ENCODE measurements at regions not wholly inside any gene's neighbourhood (a gene's known extent, or its start where the extent isn't known, plus 50 kb on each side); places are given as distances from the start of the nearest gene placed in this dataset.

GRCh38 chr3:164393171-164393570 is 685.1 kb downstream of the SI start:
- TF ChIP-seq, protein P1, sequence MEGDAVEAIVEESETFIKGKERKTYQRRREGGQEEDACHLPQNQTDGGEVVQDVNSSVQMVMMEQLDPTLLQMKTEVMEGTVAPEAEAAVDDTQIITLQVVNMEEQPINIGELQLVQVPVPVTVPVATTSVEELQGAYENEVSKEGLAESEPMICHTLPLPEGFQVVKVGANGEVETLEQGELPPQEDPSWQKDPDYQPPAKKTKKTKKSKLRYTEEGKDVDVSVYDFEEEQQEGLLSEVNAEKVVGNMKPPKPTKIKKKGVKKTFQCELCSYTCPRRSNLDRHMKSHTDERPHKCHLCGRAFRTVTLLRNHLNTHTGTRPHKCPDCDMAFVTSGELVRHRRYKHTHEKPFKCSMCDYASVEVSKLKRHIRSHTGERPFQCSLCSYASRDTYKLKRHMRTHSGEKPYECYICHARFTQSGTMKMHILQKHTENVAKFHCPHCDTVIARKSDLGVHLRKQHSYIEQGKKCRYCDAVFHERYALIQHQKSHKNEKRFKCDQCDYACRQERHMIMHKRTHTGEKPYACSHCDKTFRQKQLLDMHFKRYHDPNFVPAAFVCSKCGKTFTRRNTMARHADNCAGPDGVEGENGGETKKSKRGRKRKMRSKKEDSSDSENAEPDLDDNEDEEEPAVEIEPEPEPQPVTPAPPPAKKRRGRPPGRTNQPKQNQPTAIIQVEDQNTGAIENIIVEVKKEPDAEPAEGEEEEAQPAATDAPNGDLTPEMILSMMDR (IDR thresholded peaks at IDR 0.05; ENCODE audit: control insufficient read depth, insufficient read depth, low read depth, low read length, missing control alignments), result peak; percentile 1
- DNase-seq (ENCODE audit: low read depth), result no peak
- H3K4me3 ChIP-seq (ENCODE audit: control insufficient read depth, low read depth, low read length), result no peak overlapping the region

GRCh38 chr3:164390046-164390445 is 688.2 kb downstream of the SI start:
- TF ChIP-seq, protein P1 (IDR thresholded peaks at IDR 0.05; ENCODE audit: control insufficient read depth, insufficient read depth, low read depth, low read length, missing control alignments), result no peak
- DNase-seq (ENCODE audit: low read depth), result no peak
- no peak overlapping the region for H3K4me3 ChIP-seq (ENCODE audit: control insufficient read depth, low read depth, low read length)

- H3K4me3 ChIP-seq (ENCODE audit: control insufficient read depth, low read depth, low read length), result no peak overlapping the region
These were observed 691.1 kb downstream of the SI start for GRCh38 chr3:164387236-164387635.

GRCh38 chr3:164380156-164380555 is 698.1 kb downstream of the SI start:
- TF ChIP-seq, protein P1 (IDR thresholded peaks at IDR 0.05; ENCODE audit: control insufficient read depth, insufficient read depth, low read depth, low read length, missing control alignments), result no peak
- H3K4me3 ChIP-seq (ENCODE audit: control insufficient read depth, low read depth, low read length), result no peak overlapping the region
- no peak for DNase-seq (ENCODE audit: low read depth)

More at GRCh38 chr3:164387236-164387635, 691.1 kb downstream of the SI start:
- TF ChIP-seq, protein P1 (IDR thresholded peaks at IDR 0.05; ENCODE audit: control insufficient read depth, insufficient read depth, low read depth, low read length, missing control alignments), result no peak
- DNase-seq (ENCODE audit: low read depth), result no peak

DNA sequence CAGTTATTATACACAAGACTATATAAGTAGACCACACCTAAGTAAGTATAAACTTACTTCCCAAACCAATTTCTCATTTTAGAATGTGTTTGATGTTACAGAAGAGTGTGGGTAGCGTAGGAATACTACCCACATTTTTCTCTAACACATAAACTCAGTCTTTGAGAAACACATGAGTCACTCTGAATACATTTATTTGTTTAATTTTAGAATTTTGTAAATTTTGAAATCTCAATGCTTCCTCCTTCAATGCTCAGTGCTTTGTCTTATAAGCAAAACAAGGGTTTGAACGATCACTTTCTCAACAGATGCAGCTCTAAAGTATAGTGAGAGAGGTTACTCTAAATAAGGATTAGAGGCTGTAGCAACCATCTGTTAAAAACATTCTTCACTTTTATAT is 700.8 kb downstream of the SI start:
- TF ChIP-seq, protein P1 (IDR thresholded peaks at IDR 0.05; ENCODE audit: control insufficient read depth, insufficient read depth, low read depth, low read length, missing control alignments), result no peak
- DNase-seq (ENCODE audit: low read depth), result no peak
- no peak overlapping the region for H3K4me3 ChIP-seq (ENCODE audit: control insufficient read depth, low read depth, low read length)

- no peak for DNase-seq (ENCODE audit: low read depth)
- TF ChIP-seq, protein P1 (IDR thresholded peaks at IDR 0.05; ENCODE audit: control insufficient read depth, insufficient read depth, low read depth, low read length, missing control alignments), result no peak
- no peak overlapping the region for H3K4me3 ChIP-seq (ENCODE audit: control insufficient read depth, low read depth, low read length)
These were observed 702.3 kb downstream of the SI start for GRCh38 chr3:164375995-164376394.

DNA sequence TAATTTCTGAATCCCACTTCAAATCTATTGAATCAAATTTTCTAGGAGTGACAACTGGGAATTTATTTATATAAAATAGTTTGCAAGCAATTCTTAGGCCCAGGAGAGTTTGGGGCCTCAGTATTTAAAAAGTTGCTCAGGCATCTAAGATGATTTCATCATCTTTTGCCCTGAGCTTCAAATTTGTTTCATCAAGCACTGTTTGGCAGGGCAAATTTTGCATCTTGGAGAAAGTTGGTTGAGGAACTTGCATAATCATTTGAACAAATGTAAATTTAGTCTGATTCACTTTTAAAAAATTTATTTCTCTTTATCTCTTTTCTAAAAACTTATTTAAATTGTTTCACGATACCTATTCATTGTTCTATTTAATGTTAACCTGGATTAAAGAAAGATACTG is 702.8 kb downstream of the SI start:
- TF ChIP-seq, protein P1 (IDR thresholded peaks at IDR 0.05; ENCODE audit: control insufficient read depth, insufficient read depth, low read depth, low read length, missing control alignments), result no peak
- H3K4me3 ChIP-seq (ENCODE audit: control insufficient read depth, low read depth, low read length), result no peak overlapping the region
- DNase-seq (ENCODE audit: low read depth), result peak; percentile 16
